HG03139 (cell line): ENCODE measurements at regions not wholly inside any gene's neighbourhood (a gene's known extent, or its start where the extent isn't known, plus 50 kb on each side); places are given as distances from the start of the nearest gene placed in this dataset.
"Not testable (repeated sequence)": the region's sequence is repeated elsewhere in the genome, so short reads cannot be mapped to it uniquely, and the experiment has no call there.

Experiments
- ATAC-seq: cut with Tn5 transposase; IDR thresholded peaks from one replicate; pipeline ENCODE4 v1.9.1; 2021; ENCODE audit not compliant: unreplicated experiment

- no peak for ATAC-seq
Measured at GRCh38 chr7:15836651-15837050, 150.2 kb upstream of the MEOX2 start.

- no peak for ATAC-seq
Measured at GRCh38 chr7:15836041-15836440, 149.6 kb upstream of the MEOX2 start.

- ATAC-seq: no peak
Measured at GRCh38 chr7:15834446-15834845, 148.0 kb upstream of the MEOX2 start.

- no peak for ATAC-seq
Measured at GRCh38 chr7:15832996-15833395, 146.5 kb upstream of the MEOX2 start.

- no peak for ATAC-seq
Measured at GRCh38 chr7:15831606-15832005, 145.1 kb upstream of the MEOX2 start.

- ATAC-seq: no peak
Measured at GRCh38 chr7:15829691-15830090, 143.2 kb upstream of the MEOX2 start.

GRCh38 chr7:15828881-15829280 is 142.4 kb upstream of the MEOX2 start:
- ATAC-seq: no peak

- no peak for ATAC-seq
Measured at GRCh38 chr7:15821484-15822427, 135.3 kb upstream of the MEOX2 start.

- no peak for ATAC-seq
Measured at GRCh38 chr7:15820319-15820718, 133.8 kb upstream of the MEOX2 start.

- ATAC-seq: no peak
Measured at GRCh38 chr7:15816835-15817426, 130.4 kb upstream of the MEOX2 start.

GRCh38 chr7:15813448-15813847 is 127.0 kb upstream of the MEOX2 start:
- no peak for ATAC-seq

GRCh38 chr7:15810383-15810782 is 123.9 kb upstream of the MEOX2 start:
- ATAC-seq: not testable (repeated sequence)

- not testable (repeated sequence) for ATAC-seq
Measured at GRCh38 chr7:15809936-15810335, 123.5 kb upstream of the MEOX2 start.

- ATAC-seq: no peak
Measured at GRCh38 chr7:15805891-15806290, 119.4 kb upstream of the MEOX2 start.

GRCh38 chr7:15802425-15802824 is 115.9 kb upstream of the MEOX2 start:
- ATAC-seq: no peak

- ATAC-seq: no peak
Measured at GRCh38 chr7:15801551-15801950, 115.1 kb upstream of the MEOX2 start.

- ATAC-seq: no peak
Measured at GRCh38 chr7:15801041-15801440, 114.6 kb upstream of the MEOX2 start.

GRCh38 chr7:15798081-15798480 is 111.6 kb upstream of the MEOX2 start:
- no peak for ATAC-seq

GRCh38 chr7:15795393-15795792 is 108.9 kb upstream of the MEOX2 start:
- ATAC-seq: no peak

- no peak for ATAC-seq
Measured at GRCh38 chr7:15794801-15795200, 108.3 kb upstream of the MEOX2 start.

GRCh38 chr7:15784694-15785030 is 98.2 kb upstream of the MEOX2 start:
- no peak for ATAC-seq

GRCh38 chr7:15783987-15784693 is 97.7 kb upstream of the MEOX2 start:
- ATAC-seq: no peak
